ENCODE measurements at regions not wholly inside any gene's neighbourhood (a gene's known extent, or its start where the extent isn't known, plus 50 kb on each side); places are given as distances from the start of the nearest gene placed in this dataset.
"Not testable (repeated sequence)": the region's sequence is repeated elsewhere in the genome, so short reads cannot be mapped to it uniquely, and the experiment has no call there.

DNA sequence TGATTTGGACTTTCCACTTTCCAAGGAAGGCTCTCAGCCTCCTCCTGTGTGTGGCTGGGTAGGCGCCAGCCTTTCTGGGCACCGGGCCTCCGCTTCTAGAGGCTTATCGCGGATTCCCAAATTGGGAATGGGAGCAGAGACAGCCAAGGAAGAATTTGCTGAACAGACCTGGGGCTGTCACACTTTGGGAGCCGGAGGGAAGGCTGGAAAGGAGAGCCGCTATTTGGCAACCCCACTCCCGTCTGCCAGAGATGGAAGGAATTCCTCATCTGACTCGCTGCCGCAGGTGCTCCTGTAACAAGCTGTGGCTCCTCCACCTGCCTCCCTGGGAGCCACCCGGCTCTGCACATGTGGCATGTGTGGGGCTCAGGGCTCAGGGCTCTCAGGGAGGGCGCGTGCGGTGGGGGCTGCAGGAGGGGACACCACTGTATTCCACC is 50.8 kb upstream of the ECHDC3 start:
- POLR2A ChIA-PET = no interaction called here
- Mint-ChIP-seq H3K36me3 (ENCODE audit: low read depth) (no peaks in the 10 kb centered on the region), H3K4me1 (peaks cover 9% of the 10 kb centered on the region), H3K27me3 (peaks cover 21% of the 10 kb centered on the region), H3K27ac (no peak overlapping the region), H3K4me3 (no peak overlapping the region), H3K9me3 (no peaks in the 10 kb centered on the region)
- CTCF ChIA-PET = interaction anchor here (1.4 kb wide), 1 partner anchor 11 kb away, joined by 4 read pairs; no protein-coding TSS in a partner anchor
- DNase-seq = no peak

DNA sequence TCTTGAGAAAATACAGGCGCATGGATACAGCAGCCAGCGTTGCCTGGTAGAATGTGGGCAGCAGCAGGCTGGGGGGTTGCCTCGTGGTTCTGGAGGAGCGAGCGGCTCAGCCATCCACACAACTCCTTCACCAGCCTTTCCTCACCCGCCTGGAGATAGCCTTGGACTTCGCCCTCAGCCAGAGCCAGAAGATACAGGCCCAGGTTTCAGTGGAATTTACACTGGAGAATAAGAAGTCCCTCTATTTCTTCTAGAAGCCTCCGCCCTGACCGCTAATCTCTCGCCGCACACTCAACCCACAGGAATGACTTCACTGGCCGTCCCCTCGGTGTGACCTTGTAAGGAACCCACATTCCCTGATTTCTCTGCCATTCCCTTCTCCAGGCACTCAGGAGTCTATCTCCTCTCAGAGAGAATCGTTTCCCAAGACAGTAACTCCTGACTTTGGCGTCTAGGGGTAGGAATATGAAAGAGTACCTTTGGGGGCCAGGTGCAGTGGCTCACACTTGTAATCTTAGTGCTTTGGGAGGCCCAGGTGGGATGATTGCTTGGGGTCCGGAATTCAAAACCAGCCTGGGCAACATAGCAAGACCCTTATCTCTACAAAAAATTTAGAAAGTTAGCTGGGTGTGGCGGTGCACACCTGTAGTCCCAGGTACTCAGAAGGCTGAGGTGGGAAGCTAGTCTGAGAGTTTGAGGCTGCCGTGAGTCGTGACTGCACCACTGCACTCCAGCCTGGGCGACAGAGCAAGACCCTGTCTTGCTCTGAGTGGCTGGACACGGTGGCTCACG is 52.0 kb upstream of the ECHDC3 start:
- H3K4me3 Mint-ChIP-seq = no peak overlapping the region
- H3K9me3 Mint-ChIP-seq = no peaks in the 10 kb centered on the region
- H3K36me3 Mint-ChIP-seq (ENCODE audit: low read depth) = no peaks in the 10 kb centered on the region
- POLR2A ChIA-PET = no interaction called here
- no peak for DNase-seq
- CTCF ChIA-PET = interaction anchor here (0.6 kb wide), 1 partner anchor 71 kb away, joined by 3 read pairs; no protein-coding TSS in a partner anchor
- H3K27ac Mint-ChIP-seq = no peak overlapping the region
- H3K4me1 Mint-ChIP-seq = peaks cover 20% of the 10 kb centered on the region
- H3K27me3 Mint-ChIP-seq = peaks cover 16% of the 10 kb centered on the region

DNA sequence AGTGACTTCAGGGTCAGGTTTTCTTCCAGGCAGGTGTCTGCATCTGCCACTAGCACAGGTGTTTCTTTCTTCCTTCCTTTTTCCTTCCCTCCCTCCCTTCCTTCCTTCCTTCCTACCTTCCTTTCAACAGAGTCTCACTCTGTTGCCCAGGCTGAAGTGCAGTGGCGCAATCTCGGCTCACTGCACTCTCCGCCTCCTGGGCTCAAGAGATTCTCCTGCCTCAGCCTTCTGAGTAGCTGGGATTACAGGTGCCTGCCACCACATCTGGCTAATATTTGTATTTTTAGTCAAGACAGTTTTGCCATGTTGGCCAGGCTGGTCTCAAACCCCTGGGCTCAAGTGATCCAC is 53.8 kb upstream of the ECHDC3 start:
- POLR2A ChIA-PET = not testable (repeated sequence)
- CTCF ChIA-PET = interaction anchor here (1.4 kb wide), 1 partner anchor 22 kb away, joined by 3 read pairs; no protein-coding TSS in a partner anchor
- H3K27me3 Mint-ChIP-seq = peaks cover 16% of the 10 kb centered on the region

DNA sequence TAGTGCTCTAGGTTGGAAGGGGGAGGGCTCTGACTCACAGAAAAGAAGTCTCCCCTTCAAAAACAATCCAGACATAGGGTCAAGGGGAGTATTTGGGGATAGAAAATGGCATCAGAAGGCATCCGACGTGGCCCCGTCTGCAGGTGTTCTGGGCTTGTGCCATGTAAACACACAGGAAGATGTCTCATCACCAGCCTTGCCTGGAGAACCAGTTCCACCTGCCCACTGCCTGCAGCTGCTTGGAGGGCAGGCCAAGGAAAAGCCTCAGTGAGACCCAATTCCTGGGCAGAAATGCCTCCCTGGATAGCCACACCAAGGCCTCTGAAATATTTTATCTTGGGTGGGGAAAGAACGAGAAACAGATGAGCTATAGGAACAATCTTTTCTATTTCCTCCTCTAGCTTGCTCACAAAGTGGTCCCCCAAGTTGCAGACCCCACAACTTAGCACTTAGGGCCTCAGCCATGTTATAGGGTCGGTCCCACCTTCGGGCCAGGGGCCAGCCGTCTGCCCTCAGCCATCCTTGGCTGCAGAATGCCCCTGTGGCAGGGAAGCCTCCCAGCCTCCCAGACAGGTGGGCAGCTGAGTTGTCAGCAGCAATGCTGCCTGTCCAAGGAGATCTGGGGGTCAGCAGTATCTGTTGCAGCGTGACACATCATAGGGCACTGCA is 54.3 kb upstream of the ECHDC3 start:
- ChIA-PET CTCF (interaction anchor here (1.4 kb wide), 1 partner anchor 23 kb away, joined by 3 read pairs; no protein-coding TSS in a partner anchor), POLR2A (no interaction called here)
- H3K4me1 Mint-ChIP-seq = peaks cover 39% of the 10 kb centered on the region
- no peaks in the 10 kb centered on the region for H3K9me3 Mint-ChIP-seq
- H3K27ac Mint-ChIP-seq = peak overlapping the region; percentile 39
- H3K27me3 Mint-ChIP-seq = peaks cover 16% of the 10 kb centered on the region
- DNase-seq = no peak
- no peak overlapping the region for H3K4me3 Mint-ChIP-seq
- no peaks in the 10 kb centered on the region for H3K36me3 Mint-ChIP-seq (ENCODE audit: low read depth)

More for the DNA sequence above, 53.8 kb upstream of the ECHDC3 start:
- not testable (repeated sequence) for H3K36me3 Mint-ChIP-seq (ENCODE audit: low read depth); H3K9me3 Mint-ChIP-seq; H3K27ac Mint-ChIP-seq; DNase-seq; H3K4me3 Mint-ChIP-seq
- H3K4me1 Mint-ChIP-seq = peaks cover 38% of the 10 kb centered on the region

DNA sequence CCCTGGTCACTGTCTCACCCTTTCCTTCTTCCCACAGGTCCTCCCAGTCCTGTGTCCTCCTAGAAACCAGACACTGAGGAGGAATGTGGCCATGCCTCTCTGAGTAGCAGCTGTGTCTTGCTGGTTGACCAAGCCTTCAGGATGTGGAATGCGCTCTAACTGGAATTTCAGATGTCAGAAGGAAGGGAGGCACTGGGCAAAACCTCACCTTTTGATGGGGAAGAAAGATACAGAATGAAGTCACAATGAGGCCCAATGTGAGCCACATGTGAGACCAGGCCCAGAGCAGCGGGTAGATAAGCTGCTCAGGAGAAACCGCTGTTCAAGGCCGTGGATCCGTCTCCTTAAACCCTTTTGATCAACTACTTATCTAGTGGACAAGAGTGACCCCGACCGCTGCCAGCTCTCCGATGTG is 54.8 kb upstream of the ECHDC3 start:
- Mint-ChIP-seq H3K27ac (peak overlapping the region; percentile 39), H3K4me3 (no peak overlapping the region), H3K27me3 (peaks cover 15% of the 10 kb centered on the region), H3K9me3 (no peaks in the 10 kb centered on the region), H3K4me1 (peaks cover 42% of the 10 kb centered on the region), H3K36me3 (ENCODE audit: low read depth) (no peaks in the 10 kb centered on the region)
- ChIA-PET POLR2A (no interaction called here), CTCF (interaction anchor here (0.7 to 1.4 kb wide), 2 partner anchors 23 to 252 kb away, joined by 3 to 5 read pairs; no protein-coding TSS in a partner anchor)
- no peak for DNase-seq

DNA sequence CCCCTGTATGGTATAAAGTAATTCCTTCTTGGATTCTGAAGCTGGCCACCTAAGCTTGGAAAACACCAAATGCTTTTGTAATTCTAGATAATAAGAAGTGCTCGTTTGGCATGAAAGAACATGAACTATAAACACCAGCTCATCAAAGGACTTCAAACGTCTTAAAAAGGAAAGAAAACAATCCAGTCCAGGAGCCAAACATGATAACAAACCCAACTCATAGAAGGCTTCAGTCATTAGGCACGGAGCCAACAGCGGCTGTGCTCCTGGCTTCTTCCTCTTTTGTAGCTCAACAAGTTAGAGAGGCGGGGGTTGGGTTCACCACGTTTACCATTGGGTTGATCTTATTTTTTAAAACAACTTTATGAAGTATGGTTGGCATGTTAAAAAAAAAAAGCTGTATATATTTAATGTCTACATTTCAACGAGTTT is 56.4 kb upstream of the ECHDC3 start:
- ChIA-PET POLR2A (interaction anchor here (0.6 to 1.3 kb wide), 2 partner anchors 25 to 187 kb away, joined by 3 read pairs; no protein-coding TSS in a partner anchor), CTCF (interaction anchor here (0.6 to 1.0 kb wide), 3 partner anchors 11 to 72 kb away, joined by 3 to 4 read pairs (median 3); no protein-coding TSS in a partner anchor)
- Mint-ChIP-seq H3K4me1 (peaks cover 43% of the 10 kb centered on the region), H3K27me3 (peaks cover 20% of the 10 kb centered on the region), H3K4me3 (peak overlapping the region; percentile 55), H3K36me3 (ENCODE audit: low read depth) (no peaks in the 10 kb centered on the region), H3K27ac (peak overlapping the region; percentile 99), H3K9me3 (no peaks in the 10 kb centered on the region)
- peak; percentile 48 for DNase-seq

DNA sequence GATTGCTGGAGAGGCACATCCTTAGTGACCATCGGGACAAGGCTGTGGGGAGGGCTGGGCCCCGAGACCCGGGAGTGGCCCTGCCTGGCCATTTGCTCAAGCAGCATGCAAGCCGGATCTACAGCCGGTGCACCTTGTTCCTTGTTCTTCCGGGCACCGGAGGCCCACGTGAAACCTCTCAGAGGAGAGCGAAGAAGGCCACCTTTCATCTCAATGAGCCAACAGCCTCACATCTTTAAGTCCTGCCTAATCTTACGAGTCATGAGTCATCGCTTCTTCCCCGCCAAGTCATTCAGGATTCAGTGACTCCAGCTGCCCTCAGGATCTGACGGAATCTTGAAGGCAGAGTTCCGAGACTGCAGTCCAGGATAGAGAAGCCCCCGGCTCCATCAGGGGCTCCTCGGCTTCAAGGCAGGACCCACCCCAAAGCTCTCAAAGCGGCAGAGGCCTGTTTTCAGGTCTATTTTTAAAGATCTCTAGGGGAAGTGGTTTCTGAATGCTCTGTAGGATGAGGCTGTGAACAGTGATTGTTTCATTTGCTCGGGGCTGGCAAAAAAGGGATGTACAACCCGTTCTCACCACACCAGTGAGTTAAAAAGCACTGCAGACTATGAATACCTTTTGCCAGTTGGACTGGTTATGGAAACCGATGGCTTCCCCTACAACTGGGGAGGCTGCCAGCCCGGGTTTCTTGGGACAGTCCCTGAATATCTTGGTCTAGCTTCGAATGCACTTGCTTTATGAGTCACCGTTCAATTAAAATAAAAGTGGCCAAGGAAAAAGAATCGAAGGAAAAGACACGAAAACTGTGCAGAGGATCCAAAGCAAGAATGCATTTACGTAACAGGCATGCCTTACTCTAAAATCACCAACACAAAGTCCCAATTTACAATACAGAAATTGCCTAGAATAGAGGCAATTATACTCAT is 57.2 kb upstream of the ECHDC3 start:
- POLR2A ChIA-PET = interaction anchor here (1.3 kb wide), 1 partner anchor 26 kb away, joined by 3 read pairs; no protein-coding TSS in a partner anchor
- peaks cover 24% of the 10 kb centered on the region for H3K27me3 Mint-ChIP-seq
- peak; percentile 77 for DNase-seq
- CTCF ChIA-PET = interaction anchor here (0.9 to 1.0 kb wide), 2 partner anchors 41 to 73 kb away, joined by 3 read pairs; no protein-coding TSS in a partner anchor
- H3K4me1 Mint-ChIP-seq = peaks cover 43% of the 10 kb centered on the region
- peak overlapping the region; percentile 74 for H3K4me3 Mint-ChIP-seq
- peak overlapping the region; percentile 99 for H3K27ac Mint-ChIP-seq
- H3K36me3 Mint-ChIP-seq (ENCODE audit: low read depth) = no peaks in the 10 kb centered on the region
- no peaks in the 10 kb centered on the region for H3K9me3 Mint-ChIP-seq

DNA sequence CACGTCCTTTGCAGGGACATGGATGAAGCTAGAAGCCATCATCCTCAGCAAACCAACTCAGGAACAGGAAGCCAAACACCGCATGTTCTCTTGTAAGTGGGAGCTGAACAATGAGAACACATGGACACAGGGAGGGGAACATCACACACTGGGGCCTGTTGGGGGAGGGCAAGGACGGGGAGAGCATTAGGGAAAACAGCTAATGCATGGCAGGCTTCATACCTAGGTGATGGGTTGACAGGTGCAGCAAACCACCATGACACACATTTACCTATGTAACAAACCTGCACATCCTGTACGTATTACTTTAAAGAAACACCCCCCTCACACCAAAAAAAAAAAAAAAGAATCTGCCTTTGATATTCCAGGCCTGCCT is 57.9 kb upstream of the ECHDC3 start:
- H3K27me3 Mint-ChIP-seq = peaks cover 24% of the 10 kb centered on the region

DNA sequence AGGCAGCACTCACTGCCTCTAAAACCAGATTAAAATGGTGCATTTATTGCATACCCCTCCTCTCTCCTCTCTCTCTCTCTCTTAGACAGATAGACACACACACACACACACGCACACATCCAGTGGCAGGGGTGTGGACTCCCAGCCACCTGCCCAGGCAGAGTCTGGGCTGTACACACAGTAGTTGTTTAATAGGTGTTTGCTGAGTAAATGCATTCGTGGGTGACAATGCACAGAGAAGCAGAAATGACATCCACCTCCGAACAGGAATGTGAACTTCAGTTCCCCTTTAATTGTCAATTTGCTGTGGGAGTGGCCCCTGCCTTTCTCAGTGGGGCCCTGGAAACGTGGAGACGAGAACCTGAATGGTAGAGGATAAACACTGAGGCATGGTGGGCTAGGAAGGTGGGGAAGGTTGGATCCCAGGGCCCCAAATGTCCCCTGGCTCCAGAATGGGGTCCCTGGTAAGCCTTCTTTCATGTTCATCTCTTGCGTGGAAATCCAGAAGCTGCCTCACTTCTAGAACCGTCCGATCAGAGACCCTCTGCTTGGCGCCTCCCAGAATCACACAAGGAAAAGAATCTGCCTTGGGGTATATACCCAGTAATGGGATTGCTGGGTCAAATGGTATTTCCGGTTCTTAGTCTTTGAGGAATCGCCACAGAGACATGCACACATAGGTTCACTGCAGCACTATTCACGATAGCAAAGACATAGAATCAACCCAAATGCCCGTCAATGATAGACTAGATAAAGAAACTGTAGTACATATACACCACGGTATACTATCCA is 58.5 kb upstream of the ECHDC3 start:
- POLR2A ChIA-PET = no interaction called here
- CTCF ChIA-PET = interaction anchor here (0.6 to 0.7 kb wide), 2 partner anchors 27 to 662 kb away, joined by 3 to 4 read pairs; no protein-coding TSS in a partner anchor
- Mint-ChIP-seq H3K27me3 (peaks cover 21% of the 10 kb centered on the region), H3K27ac (peak overlapping the region; percentile 99), H3K36me3 (ENCODE audit: low read depth) (no peaks in the 10 kb centered on the region), H3K9me3 (no peaks in the 10 kb centered on the region), H3K4me3 (peak overlapping the region; percentile 74), H3K4me1 (peaks cover 43% of the 10 kb centered on the region)
- DNase-seq = no peak

More for the DNA sequence above, 57.9 kb upstream of the ECHDC3 start:
- DNase-seq = peak; percentile 14
- CTCF ChIA-PET = interaction anchor here (0.7 to 0.9 kb wide), 2 partner anchors 26 to 41 kb away, joined by 3 read pairs; no protein-coding TSS in a partner anchor
- POLR2A ChIA-PET = interaction anchor here (1.3 kb wide), 1 partner anchor 26 kb away, joined by 3 read pairs; no protein-coding TSS in a partner anchor
- not testable (repeated sequence) for H3K9me3 Mint-ChIP-seq; H3K36me3 Mint-ChIP-seq (ENCODE audit: low read depth)
- Mint-ChIP-seq H3K27ac (peak overlapping the region; percentile 99), H3K4me1 (peaks cover 43% of the 10 kb centered on the region), H3K4me3 (peak overlapping the region; percentile 74)

DNA sequence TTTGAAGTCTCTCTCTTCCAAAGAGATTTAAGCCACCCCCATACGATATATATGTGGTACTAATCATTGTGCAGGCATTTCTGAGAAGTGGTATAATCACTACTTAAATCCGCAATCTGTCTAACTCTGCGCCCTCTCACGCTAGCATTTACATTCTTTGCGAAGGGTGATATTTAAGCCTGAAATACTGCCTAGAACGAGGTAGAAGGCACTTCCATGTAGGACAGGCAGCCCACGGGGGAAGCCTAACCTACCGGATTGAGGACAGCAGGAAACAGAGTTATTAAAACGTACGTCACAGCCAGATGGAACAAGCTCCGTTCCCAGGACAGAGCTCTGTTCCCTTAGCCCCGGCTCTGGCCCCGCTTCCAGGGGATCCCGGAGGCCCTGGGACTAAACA is 59.3 kb upstream of the ECHDC3 start:
- peaks cover 43% of the 10 kb centered on the region for H3K4me1 Mint-ChIP-seq
- no peak overlapping the region for H3K27ac Mint-ChIP-seq
- DNase-seq = no peak
- CTCF ChIA-PET = interaction anchor here (0.6 kb wide), 1 partner anchor 661 kb away, joined by 4 read pairs; no protein-coding TSS in a partner anchor
- H3K36me3 Mint-ChIP-seq (ENCODE audit: low read depth) = no peaks in the 10 kb centered on the region
- H3K9me3 Mint-ChIP-seq = no peaks in the 10 kb centered on the region
- no peak overlapping the region for H3K4me3 Mint-ChIP-seq
- POLR2A ChIA-PET = no interaction called here
- H3K27me3 Mint-ChIP-seq = peaks cover 21% of the 10 kb centered on the region

DNA sequence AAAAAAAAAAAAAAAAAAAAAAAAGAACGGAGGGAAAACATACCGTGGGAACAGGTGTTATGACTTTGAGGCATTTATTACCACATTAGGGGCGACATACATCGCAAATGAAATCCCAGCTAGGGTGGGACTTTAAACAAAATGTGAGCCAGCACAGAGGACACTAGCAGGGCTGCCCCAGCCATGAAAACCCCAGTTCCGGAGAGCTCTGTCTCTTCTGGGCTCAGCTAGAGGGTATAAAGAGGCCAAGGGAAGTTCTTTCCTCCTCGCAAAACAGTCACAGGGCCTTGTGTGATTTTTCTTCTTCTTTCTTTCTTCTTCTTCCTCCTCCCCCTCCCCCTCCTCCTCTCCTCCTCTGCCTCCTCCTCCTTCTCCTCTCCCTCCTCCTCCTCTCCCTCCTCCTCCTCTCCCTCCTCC is 59.9 kb upstream of the ECHDC3 start:
- Mint-ChIP-seq H3K4me3 (no peak overlapping the region), H3K27ac (no peak overlapping the region), H3K4me1 (peaks cover 38% of the 10 kb centered on the region), H3K9me3 (no peaks in the 10 kb centered on the region), H3K36me3 (ENCODE audit: low read depth) (no peaks in the 10 kb centered on the region), H3K27me3 (peaks cover 20% of the 10 kb centered on the region)
- CTCF ChIA-PET = no interaction called here
- no peak for DNase-seq
- POLR2A ChIA-PET = no interaction called here
